Thoracic aorta (tissue), 2 donors: ENCODE measurements at regions not wholly inside any gene's neighbourhood (a gene's known extent, or its start where the extent isn't known, plus 50 kb on each side); places are given as distances from the start of the nearest gene placed in this dataset.

Experiments used
- ATAC-seq: fragments of 150-250 bp; one replicate; pipeline ENCODE4 v1.8.0; 2017; ENCODE audit warnings: low read depth; ENCODE audit not compliant: insufficient number of reproducible peaks, low FRiP score
- DNase-seq: peaks from one replicate; pipeline ENCODE4 v3.0.0-alpha.2; 2020; ENCODE audit warnings: low spot score
- H3K27ac ChIP-seq, 2 donors: fragments of 200-600 bp; sonication (generic); 1 replicate in 1 of 2; 2 replicates in 1 of 2; pipeline ENCODE4 v1.5.1; 2016; ENCODE audit warnings: mild to moderate bottlenecking in 2 of 2, moderate library complexity in 2 of 2
- H3K27me3 ChIP-seq: fragments of 200-600 bp; sonication (generic); replicated peaks from 2 replicates; pipeline ENCODE4 v1.6.0; 2016; ENCODE audit warnings: mild to moderate bottlenecking; ENCODE audit not compliant: insufficient read depth
- H3K36me3 ChIP-seq: fragments of 200-600 bp; sonication (generic); one replicate; pipeline ENCODE4 v1.5.1; 2016
- H3K4me1 ChIP-seq, 2 donors: fragments of 200-600 bp; sonication (generic); 1 replicate in 1 of 2; 2 replicates in 1 of 2; pipeline versions ENCODE4 v1.5.1 to v1.6.0; 2016; ENCODE audit warnings: low read depth in 2 of 2, mild to moderate bottlenecking in 1 of 2; ENCODE audit not compliant: control insufficient read depth in 1 of 2
- H3K4me3 ChIP-seq: fragments of 200-600 bp; sonication (generic); 2 replicates; pipeline ENCODE4 v1.5.1; 2016; ENCODE audit warnings: mild to moderate bottlenecking
- H3K9me3 ChIP-seq: fragments of 200-600 bp; sonication (generic); 2 replicates; pipeline ENCODE4 v1.5.1; 2016
- CTCF ChIP-seq: fragments of 200-600 bp; sonication (generic); IDR thresholded peaks from one replicate; pipeline ENCODE4 v1.5.1; 2019; ENCODE audit warnings: antibody characterized with exemption

GRCh38 chr14:89061696-89062095 is 237.2 kb downstream of the TTC8 start:
- H3K9me3 ChIP-seq: no peaks in the 10 kb centered on the region
- ATAC-seq (no peak), DNase-seq (no peak)
- H3K36me3 ChIP-seq: no peaks in the 10 kb centered on the region
- no peaks in the 10 kb centered on the region for H3K4me1 ChIP-seq
- no peaks in the 10 kb centered on the region for H3K27me3 ChIP-seq
- no peak overlapping the region for H3K4me3 ChIP-seq
- no peak for TF ChIP-seq CTCF
- H3K27ac ChIP-seq: no peak overlapping the region

GRCh38 chr14:89065879-89066278 is 241.4 kb downstream of the TTC8 start:
- H3K4me3 ChIP-seq: no peak overlapping the region

GRCh38 chr14:89067293-89067972 is 243.0 kb downstream of the TTC8 start:
- Histone ChIP-seq H3K4me3 (no peak overlapping the region), H3K9me3 (no peaks in the 10 kb centered on the region), H3K4me1 (no peaks in the 10 kb centered on the region), H3K36me3 (no peaks in the 10 kb centered on the region), H3K27me3 (no peaks in the 10 kb centered on the region), H3K27ac (no peak overlapping the region)
- DNase-seq (no peak), ATAC-seq (no peak)
- no peak for TF ChIP-seq CTCF

More at GRCh38 chr14:89065879-89066278, 241.4 kb downstream of the TTC8 start:
- DNase-seq (no peak), ATAC-seq (no peak)
- H3K27ac ChIP-seq: no peak overlapping the region
- no peaks in the 10 kb centered on the region for H3K4me1 ChIP-seq
- no peak for TF ChIP-seq CTCF
- H3K36me3 ChIP-seq: no peaks in the 10 kb centered on the region
- no peaks in the 10 kb centered on the region for H3K9me3 ChIP-seq
- H3K27me3 ChIP-seq: no peaks in the 10 kb centered on the region

GRCh38 chr14:89078021-89078795 is 253.8 kb downstream of the TTC8 start:
- no peak for DNase-seq
- no peaks in the 10 kb centered on the region for H3K36me3 ChIP-seq
- no peak for ATAC-seq
- no peaks in the 10 kb centered on the region for H3K27me3 ChIP-seq
- no peak overlapping the region for H3K27ac ChIP-seq
- TF ChIP-seq CTCF: no peak
- H3K9me3 ChIP-seq: no peaks in the 10 kb centered on the region
- no peak overlapping the region for H3K4me3 ChIP-seq
- no peaks in the 10 kb centered on the region for H3K4me1 ChIP-seq

GRCh38 chr14:89085231-89085731 is 260.8 kb downstream of the TTC8 start:
- no peak for TF ChIP-seq CTCF
- no peaks in the 10 kb centered on the region for H3K27me3 ChIP-seq
- H3K4me1 ChIP-seq: peaks cover 0 to 18% of the 10 kb centered on the region in 2 donors
- no peak for ATAC-seq
- H3K36me3 ChIP-seq: no peaks in the 10 kb centered on the region
- H3K27ac ChIP-seq: peak overlapping the region; percentile 12 to 61
- no peak for DNase-seq
- H3K9me3 ChIP-seq: no peaks in the 10 kb centered on the region
- peak overlapping the region; percentile 15 for H3K4me3 ChIP-seq
